ENCODE measurements at regions not wholly inside any gene's neighbourhood (a gene's known extent, or its start where the extent isn't known, plus 50 kb on each side); places are given as distances from the start of the nearest gene placed in this dataset.

DNA sequence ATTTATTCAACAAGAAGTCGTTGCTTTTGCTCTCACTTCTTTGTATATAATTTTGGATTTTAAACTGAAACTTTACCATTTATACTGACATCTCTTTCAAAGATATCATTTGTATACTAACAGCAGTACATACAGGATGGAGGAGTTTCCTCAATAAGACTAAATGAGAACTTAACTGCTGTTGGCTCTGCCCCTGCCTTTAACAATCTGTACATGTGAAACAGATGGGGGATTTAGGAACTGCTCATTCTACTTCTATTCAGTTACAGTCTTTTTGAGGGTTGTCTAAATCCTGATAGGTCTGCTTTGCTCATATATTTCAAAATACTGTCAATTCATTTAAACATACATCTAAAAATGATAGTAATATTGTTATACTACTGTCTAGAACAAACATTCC lies 663.2 kb downstream of the ADGRL2 start:
- no peak for DNase-seq

DNA sequence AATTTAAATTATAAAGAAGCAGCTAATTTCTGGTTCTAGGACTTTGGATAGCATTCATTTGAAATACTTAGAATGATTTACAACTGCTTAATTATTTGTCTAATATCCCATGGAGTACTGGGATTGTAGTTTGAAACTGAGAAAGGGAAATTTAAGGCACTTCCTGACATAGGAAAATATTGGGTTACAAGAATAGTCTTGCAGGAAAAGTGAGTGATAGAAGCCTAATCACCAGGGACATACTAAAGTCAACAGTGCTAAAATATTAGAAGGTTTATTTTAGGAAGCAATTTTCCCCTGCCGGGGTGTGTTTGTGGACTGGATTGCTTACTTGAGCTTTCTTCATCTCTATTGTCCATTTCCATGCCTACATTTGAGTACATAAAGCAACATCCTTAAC lies 661.6 kb downstream of the ADGRL2 start:
- DNase-seq = no peak

DNA sequence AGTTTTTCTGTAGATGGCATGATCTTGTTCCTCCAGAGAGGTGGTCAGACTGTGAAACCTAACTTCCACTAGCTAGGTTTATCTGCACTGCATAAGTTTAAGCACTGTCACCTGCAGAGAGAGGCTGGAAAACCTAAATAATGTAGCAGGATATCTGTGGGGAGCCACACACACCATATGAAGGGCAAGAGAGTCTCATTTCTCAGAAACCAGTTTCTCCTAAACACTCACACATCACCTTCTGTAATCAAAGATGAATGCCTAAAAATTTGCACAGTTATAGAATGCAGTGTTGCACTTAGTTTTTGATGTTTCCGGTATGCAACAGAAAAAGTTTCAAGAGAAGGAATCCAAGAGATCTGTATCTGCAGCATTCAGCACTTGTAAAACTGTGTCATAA lies 654.6 kb downstream of the ADGRL2 start:
- DNase-seq = no peak

DNA sequence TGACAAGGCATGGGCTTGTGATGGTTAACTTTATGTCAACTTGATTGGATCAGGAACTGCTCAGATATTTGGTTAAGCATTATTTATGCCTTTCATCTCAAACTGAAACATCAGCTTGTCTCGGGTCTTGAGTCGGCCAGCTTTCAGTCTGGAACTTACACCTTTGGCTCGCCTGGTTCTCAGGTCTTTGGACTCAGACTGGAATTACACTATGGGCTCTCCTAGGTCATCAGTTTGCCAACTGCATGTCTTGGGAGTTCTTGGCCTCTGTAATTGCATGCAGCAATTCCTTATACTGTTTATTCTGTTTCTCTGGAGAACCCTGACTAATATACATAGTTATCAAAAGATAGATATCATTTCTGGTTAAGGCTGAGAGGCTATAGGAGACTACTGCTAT lies 653.7 kb downstream of the ADGRL2 start:
- no peak for DNase-seq

DNA sequence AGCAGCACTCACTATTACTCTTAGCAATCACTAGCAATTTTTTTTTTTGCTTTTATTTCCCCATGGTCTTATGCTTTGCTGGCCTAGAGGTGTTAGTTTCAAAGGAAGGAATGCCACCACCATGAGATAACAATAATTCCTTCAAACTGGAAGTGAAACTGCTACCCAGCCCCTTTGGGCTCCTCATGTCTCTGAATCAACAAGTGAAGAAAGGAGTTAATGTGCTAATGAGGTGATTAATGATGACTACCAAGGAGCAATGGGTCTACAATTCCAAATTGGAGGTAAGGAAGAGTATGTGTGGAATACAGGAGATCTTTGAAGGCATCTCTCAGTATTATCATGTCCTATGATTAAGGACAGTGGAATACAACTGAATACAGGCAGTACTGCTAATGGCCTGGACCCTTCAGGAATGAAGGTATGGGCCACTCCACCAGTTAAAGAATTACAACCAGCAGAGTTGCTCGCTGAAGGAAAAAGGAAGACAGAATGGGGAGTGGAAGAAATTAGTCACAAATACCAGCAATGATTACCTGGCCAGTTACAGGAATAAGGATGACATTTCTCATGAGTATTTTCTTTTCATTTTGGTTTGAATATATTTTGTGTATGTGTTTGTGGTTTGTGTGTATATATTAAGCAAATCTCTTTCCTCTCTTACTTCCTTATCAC lies 652.9 kb downstream of the ADGRL2 start:
- no peak for DNase-seq

DNA sequence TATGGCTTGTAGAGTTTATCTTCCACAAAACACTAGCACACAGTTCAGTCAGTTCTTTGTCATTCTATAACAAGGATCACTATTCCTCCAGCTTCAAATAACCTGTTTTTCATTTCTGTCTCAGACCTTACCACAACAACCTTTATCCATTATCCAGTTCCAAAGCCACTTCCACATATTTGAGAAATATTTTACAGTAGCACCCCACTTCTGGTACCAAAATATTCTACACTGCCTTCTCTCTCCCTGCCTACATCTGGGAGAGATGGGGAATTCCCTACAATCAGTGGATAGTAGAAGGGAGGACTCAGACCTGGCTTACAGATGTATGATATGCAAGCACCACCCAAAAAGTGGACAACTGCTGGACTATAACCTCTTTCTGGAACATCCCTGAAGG lies 651.4 kb downstream of the ADGRL2 start:
- DNase-seq = no peak

DNA sequence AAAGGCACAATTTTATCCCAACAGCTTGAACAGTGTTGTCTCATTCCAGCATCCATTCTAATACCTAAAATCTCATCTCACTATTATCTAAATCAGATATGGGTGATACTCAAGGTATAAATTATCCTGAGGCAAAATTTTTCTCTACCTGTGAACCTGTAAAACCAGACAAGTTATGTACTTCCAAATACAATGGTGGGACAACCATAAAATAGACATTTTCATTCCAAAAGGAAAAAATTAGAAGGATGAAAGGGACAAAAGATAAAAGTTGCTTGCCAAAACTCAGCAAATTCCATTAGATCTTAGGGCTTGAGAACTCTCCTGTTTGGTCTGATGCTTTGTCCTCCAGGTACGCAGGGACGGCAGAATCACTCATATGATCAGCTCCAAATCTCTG lies 650.5 kb downstream of the ADGRL2 start:
- no peak for DNase-seq

DNA sequence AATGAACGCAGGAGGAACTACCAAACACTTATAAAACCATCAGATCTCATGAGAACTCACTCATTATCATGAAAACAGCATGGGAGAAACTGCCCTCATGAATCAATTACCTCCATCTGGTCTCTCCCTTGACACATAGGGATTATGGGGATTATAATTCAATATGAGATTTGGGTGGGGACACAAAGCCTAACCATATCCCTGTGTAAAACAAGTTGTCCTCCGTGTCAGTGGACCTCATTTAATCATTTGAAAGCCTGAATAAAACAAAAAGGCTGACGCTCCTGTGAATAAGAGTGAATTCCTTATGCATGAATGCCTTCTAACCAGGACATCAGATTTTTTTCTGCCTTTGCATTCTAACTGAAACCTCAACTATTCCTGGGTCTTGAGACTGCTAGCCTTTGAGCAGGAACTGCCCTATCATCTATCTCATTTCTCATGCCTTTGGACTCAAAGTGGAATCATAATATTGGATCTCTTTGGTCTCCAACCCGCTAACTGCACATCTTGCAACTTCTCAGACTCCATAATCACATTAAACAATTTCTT lies 648.8 kb downstream of the ADGRL2 start:
- no peak for DNase-seq

DNA sequence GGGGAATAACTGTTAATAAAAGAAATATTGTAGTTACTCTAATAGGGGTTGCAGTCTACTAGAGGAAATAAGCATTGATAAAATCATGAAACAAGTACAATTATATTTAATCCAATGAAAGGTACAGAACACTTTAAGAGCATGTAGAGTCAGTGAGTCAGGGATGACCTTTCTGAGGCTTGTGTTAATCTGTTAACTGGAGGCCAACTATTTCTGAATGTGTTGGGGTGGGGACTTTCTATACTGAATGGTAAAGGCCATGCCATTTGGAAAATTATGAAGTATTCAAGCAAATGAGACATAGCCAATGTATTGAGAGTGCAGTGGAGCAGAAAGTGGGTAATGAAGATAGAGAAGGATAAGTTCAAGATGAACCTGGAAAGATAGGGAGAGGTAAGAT lies 646.2 kb downstream of the ADGRL2 start:
- DNase-seq = no peak

DNA sequence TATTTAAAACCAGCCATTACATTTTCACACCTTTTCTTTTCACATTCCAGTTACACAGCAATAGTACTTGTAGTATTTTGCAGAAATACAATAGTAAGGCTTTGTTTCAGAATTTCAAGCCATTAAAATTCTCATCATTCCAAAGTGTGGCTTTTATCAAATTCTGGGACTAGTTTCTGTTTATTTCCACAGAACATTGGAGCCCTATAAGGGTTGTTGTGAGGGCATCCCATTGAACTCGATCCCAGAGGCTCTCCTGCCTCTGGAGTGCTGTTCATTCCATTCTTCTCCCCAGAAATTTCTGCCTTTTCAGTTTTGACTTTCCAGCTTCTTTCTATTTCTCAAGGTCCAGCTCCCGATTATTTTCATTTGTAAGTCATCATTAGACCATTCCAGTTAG lies 645.5 kb downstream of the ADGRL2 start:
- DNase-seq = no peak

DNA sequence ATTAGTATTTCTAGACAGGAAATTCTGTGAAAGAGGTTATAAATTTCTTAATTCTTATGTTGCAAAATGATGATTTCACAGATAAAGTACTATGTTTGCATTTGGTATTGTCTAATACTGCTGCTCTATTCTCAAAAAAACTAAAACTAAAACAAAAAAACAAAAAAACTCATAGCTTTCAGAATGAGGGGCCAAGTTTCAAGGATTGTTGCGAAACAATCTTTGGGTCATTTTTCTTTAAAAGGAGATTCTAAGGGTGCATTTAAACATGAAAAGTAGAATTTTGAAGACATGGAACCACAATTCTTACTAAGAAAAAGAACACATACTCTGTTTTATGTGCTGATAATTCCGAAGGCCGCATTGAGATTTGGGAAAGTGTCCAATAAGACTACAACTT lies 645.1 kb downstream of the ADGRL2 start:
- DNase-seq = no peak

DNA sequence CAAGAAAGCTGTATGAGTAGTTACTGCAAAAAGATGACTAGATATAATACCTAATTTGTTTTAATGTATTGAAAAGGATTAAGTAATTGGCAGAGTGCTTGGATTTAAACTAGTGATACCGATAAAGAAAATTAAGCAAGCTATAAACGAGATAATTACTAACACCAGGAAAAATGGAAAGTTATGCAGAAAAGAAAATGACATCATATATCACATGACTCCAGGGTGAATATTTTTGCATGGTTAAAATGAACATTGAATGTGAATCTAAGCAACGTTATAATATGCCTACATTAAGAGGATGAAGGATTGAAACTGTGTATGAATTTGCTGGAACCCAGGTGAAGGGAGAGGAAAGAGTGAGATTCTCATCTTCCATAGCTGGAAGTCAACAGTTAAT lies 644.4 kb downstream of the ADGRL2 start:
- DNase-seq = no peak

DNA sequence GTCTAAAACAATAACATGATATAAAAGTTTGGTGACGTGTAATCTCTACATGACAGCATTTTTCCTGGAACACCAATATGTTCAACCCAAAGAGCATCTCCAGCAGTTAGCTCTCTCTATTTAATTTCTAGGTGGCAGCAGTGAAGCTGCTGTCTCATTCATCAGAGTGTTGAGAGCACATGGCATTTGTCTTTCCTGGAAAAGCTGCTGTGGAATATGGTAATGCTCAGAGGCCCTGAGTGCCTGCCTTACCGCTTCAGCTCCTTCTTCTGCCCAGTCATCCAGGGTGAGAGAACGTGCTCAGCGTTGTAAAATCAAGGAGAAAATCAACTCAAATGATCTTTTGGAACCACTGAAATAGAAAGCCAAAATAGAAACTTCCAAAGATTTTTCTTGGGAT lies 640.7 kb downstream of the ADGRL2 start:
- no peak for DNase-seq

DNA sequence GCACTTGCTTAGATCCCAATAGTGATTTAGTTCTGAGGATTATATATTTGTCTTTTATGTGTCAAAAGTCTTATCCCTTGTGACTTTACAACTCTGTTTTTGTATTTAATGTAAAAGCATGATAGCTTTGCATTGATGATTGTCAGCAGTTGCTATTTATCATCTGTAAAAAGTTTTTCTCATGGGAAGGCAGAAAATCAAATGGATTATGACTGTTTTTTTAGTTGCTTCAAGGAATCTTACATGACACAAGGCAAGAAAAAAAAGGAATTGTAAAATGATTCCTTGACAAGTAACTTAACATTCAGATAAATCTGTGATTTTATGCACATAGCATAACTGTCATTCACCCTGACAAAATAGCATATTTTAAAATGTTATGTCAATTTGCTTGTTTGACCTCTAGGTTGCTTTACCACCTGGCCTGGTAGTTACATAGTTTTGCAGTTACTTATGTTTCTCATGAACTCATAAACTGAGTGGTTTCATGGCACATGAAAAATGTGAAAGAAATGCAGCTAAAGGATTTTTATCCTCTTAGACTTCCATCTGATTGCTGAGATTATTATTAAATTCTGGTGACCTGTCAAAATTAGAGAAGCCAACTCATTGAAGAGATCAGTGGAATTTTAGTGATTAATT lies 622.6 kb downstream of the ADGRL2 start:
- no peak for DNase-seq

DNA sequence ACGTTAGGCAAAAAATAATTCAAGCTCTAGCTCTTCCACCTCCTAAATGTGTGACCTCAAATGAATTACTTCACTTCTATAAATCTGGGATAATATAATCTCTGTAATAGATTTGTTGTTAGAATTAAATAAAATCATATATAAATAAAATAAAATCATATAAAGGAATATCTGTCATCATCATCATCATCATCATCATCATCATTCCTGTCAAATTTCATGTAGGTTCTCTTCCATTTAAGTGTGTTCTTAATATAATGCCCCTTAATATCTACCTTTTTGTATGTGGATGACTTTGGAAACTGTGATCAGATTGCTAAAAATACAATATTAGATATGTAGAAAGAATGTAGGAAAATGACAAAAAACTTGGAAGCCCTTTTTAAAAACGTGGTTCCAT lies 621.0 kb downstream of the ADGRL2 start:
- no peak for DNase-seq

DNA sequence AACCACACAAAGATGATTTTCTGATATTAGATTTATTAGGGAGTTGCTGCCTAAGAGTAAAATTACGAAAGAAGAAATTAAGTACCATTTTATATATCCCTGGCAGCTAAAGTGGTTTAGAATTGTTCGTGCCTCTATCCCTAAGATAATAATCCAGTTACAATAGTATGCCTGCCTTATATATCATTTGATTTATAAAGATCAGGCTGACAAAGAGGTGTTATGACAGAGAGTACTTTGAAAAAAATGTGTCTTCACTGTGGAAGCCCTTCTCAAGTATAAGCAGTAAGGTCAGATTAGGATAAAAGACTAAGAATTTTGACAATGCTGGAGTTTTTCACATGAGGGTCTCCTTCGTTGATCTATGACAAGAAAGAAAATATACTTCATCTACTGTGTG lies 619.9 kb downstream of the ADGRL2 start:
- DNase-seq = no peak

DNA sequence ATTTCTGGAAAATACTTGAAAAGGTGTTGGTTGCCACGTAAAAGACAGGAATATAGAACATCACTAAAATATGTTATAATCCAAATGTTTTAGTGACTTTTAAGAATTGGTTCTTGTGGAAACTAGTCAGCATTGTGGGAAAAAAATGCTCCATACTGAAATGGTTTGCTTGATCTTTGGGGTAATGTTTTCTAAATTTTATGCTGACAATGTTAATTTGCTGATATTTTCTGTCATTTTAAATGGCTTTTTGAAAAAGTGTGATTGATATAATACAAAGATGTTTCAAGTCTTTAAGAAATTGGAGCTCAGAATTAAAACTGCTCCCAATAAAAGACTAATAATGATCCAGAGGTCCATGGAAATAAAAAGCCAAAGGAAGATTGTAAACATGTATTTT lies 610.9 kb downstream of the ADGRL2 start:
- no peak for DNase-seq

DNA sequence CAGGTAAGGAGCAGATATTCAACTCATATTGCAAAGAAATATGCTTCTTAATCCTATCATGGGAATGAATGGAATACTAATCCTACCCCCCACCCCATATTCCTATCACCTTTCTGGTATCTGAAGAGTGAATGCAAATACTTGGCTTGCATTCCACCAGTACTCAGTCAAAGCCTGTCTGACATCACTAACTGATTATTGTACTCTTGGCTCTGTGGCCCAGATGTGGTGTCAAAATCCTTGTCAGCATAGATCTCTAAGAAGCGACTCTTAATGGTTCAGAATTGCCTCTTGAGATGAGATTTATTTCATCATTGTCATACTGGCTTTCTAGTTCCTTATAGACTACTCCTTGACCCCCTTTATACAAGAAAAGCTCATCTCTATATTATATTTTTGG lies 604.6 kb downstream of the ADGRL2 start:
- no peak for DNase-seq

DNA sequence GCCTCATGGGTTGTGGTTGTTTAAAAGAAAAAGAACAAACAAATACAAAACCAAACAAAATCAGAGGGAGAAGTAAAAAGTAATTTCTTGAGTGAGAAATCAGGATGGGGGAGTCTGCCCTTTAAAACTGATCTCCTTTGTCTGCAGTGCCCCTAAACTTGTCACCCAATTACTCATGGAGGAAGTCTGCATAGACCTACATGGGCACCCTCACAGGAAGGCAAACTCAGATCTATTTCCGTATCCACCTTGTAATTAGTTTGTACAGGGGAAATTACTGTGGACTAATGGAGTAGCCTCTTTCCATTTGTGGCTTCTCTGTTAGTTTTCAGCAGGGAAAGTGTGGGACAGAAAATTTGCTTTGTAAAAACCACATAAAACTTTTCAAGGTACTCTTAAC lies 600.4 kb downstream of the ADGRL2 start:
- DNase-seq = no peak

DNA sequence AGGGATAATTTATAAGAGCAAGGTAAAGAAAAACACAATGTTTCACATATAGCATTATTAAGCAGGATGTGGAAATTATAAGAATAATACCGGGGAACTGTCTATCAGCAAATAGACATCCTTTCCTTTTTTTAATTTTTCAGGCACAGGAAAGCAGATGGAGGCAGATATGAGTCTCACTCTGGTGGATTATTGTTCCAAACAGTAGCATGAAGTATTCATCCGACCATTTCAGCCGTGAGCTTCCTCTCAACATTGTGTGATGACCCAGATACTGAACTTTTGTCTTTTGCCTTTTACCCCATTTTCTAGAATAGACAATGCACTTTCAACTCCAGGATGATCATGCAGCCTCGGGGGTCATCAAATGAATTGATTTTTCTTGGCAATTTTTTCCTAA lies 599.8 kb downstream of the ADGRL2 start:
- DNase-seq = no peak

DNA sequence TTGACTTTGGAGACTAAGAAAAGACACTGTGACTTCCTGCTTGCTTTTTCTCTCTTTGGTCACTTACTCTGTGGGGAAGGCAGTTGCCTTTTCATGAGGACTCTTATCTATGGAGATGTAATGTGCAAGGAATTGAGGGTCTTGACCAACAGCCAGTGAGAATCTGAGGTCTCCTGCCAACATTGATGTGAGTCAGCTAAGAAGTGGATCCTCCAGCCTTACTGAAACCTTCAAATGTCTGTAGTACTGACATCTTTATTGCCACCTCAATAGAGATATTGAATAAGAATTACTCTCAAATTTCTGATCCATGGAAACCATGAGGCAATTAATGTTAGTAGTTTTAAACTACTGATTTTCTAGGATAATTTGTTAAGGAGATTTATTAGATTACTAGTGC lies 598.4 kb downstream of the ADGRL2 start:
- DNase-seq = no peak

DNA sequence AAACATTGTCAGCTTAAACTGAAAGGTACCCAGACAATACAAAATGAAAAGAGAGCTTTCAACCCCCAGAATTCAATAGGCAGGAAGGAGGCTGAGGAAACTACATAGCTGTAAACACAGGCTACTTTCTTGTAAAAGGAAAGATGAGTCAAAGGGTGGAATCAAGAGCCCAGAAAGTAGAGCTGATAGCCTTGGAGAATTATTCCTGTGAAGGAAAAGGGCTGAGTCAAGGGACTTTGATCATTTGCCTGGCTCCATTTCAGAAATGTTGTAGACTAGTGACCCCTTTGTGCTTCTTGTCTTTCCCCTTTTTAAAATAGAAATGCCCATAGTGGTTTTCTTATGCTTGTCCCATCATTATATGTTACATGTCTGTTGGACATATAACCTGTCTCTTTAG lies 597.6 kb downstream of the ADGRL2 start:
- DNase-seq = no peak

DNA sequence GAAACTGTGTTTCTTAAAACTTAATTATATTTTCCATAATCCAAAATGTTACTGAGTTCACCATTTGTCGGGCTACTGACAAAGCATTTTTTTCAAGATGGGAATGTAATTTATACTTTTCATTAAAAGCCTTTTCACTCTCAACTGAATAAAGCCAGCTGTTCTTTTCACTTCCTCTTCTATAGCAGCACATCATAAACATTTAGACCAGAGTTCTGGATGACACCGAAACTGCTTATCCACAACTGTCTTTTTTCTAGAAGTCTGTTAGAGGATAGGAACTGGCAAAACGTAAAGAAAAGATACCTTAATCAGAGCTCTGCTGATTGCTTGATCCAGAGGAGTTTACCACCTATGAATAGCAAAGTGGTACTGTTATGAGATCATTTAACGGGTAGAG lies 594.7 kb downstream of the ADGRL2 start:
- no peak for DNase-seq

DNA sequence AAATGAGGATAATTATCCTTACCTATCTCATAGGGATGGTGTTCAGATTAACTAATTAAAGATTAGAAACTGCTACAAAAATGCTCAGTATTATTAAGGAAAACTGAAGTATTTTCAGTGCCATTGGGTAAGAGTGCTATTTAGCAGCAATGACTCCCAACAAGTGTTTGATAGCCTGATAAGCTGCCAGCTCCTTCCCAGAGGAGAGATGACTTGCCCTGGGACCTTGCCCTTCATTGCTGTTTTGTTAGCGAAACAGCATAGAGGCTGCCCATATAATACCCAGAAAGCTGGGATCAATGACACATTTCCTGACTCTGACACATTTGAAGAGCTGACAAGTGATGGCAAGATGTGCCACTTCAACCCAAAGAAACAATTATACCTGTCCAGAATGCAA lies 592.2 kb downstream of the ADGRL2 start:
- no peak for DNase-seq

DNA sequence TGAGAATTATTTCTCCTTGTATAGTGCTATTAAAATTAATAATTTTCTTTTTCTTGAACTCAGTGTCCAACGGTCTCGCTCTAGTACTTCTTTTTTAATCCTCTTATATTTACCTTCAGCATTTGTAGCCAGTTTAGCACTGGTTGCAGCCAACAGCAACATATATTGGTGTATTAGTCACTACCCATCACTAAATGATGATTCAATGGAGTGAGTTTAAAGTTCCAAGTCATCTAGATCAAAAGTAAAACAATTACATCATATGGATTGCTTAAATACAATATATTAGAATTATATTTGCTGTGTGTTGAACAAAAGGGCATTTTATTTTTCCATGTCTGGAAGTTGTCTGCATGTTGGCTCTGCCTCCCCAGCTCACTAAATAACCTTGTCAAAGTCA lies 591.8 kb downstream of the ADGRL2 start:
- no peak for DNase-seq
